H1 (cell line): ENCODE measurements at regions not wholly inside any gene's neighbourhood (a gene's known extent, or its start where the extent isn't known, plus 50 kb on each side); places are given as distances from the start of the nearest gene placed in this dataset.

ENCODE experiments used
- BCL11A ChIP-seq, 2 experiments: IDR thresholded peaks; one replicate each; pipeline ENCODE4 v1.6.1; 2011; ENCODE audit warnings: low read depth in 2 of 2, low read length in 2 of 2, mild to moderate bottlenecking in 2 of 2
- CHD7 ChIP-seq: fragments of 300-600 bp; sonication (generic); IDR thresholded peaks from 2 replicates; pipeline ENCODE4 v1.7.1; 2012; ENCODE audit warnings: low read length, moderate library complexity, mild to moderate bottlenecking, inconsistent platforms; ENCODE audit not compliant: insufficient replicate concordance
- HDAC6 ChIP-seq: IDR thresholded peaks from one replicate; pipeline ENCODE4 v1.7.1; 2012; ENCODE audit warnings: low read depth, mild to moderate bottlenecking, inconsistent platforms, low read length, moderate library complexity
- JUND ChIP-seq: IDR thresholded peaks from 2 replicates; pipeline ENCODE4 v1.6.1; 2011; ENCODE audit warnings: mild to moderate bottlenecking, improper control_type of control experiment, low read length
- KDM1A ChIP-seq: fragments of 200-600, 300-600 bp; sonication (generic); IDR thresholded peaks from 2 replicates; pipeline ENCODE4 v1.7.1; 2016; ENCODE audit warnings: mild to moderate bottlenecking, low read length, borderline replicate concordance
- NRF1 ChIP-seq: IDR thresholded peaks from 2 replicates; pipeline ENCODE4 v1.6.1; 2011; ENCODE audit warnings: mild to moderate bottlenecking, low read depth, low read length, improper control_type of control experiment
- PHF8 ChIP-seq: fragments of 200-600 bp; sonication (generic); conservative IDR thresholded peaks from 2 replicates; pipeline ENCODE4 v1.7.1; 2012; ENCODE audit warnings: low read depth, mild to moderate bottlenecking, inconsistent platforms, low read length, moderate library complexity

- no peak for TF ChIP-seq BCL11A (IDR thresholded peaks at IDR 0.05; ENCODE audit: low read depth in 2 of 2, low read length in 2 of 2)
- TF ChIP-seq CHD7, result no peak
- no peak for TF ChIP-seq HDAC6
- TF ChIP-seq NRF1, result no peak
- no peak for TF ChIP-seq JUND
- no peak for TF ChIP-seq KDM1A
- TF ChIP-seq PHF8, result no peak
Observed at GRCh38 chr6:141744194-141744925, 388.4 kb upstream of the GJE1 start (continued).
